Neural progenitor cell (in vitro differentiated cells): ENCODE measurements at regions not wholly inside any gene's neighbourhood (a gene's known extent, or its start where the extent isn't known, plus 50 kb on each side); places are given as distances from the start of the nearest gene placed in this dataset.

Experiments
- DNase-seq: peaks from one replicate; pipeline ENCODE4 v3.0.0-alpha.2; 2016; ENCODE audit warnings: low spot score
- H2AFZ ChIP-seq: fragments of 200-600 bp; sonication (generic); replicated peaks from 2 replicates; pipeline ENCODE4 v1.6.1; 2016; ENCODE audit warnings: antibody characterized with exemption
- H3F3A ChIP-seq: fragments of 200-600 bp; sonication (generic); 2 replicates; pipeline ENCODE4 v1.6.1; 2016; ENCODE audit warnings: antibody characterized with exemption, low read depth
- H3K27ac ChIP-seq: fragments of 200-600 bp; sonication (generic); 2 replicates; pipeline ENCODE4 v1.5.1; 2016; ENCODE audit warnings: mild to moderate bottlenecking
- H3K27me3 ChIP-seq: fragments of 200-600 bp; sonication (generic); 2 replicates; pipeline ENCODE4 v1.6.1; 2016; ENCODE audit warnings: mild to moderate bottlenecking, moderate library complexity
- H3K36me3 ChIP-seq: fragments of 200-600 bp; sonication (generic); 2 replicates; pipeline ENCODE4 v1.5.1; 2016
- H3K4me1 ChIP-seq: fragments of 200-600 bp; sonication (generic); 2 replicates; pipeline ENCODE4 v1.6.1; 2016; ENCODE audit warnings: mixed run types
- H3K4me2 ChIP-seq: fragments of 200-600 bp; sonication (generic); 2 replicates; pipeline ENCODE4 v1.6.1; 2016
- H3K4me3 ChIP-seq: fragments of 200-600 bp; sonication (generic); 2 replicates; pipeline ENCODE4 v1.5.1; 2016
- H3K79me2 ChIP-seq: fragments of 200-600 bp; sonication (generic); 2 replicates; pipeline ENCODE4 v1.6.1; 2016; ENCODE audit warnings: low read depth
- H3K9ac ChIP-seq: fragments of 200-600 bp; sonication (generic); 2 replicates; pipeline ENCODE4 v1.6.1; 2016
- H3K9me3 ChIP-seq: fragments of 200-600 bp; sonication (generic); 2 replicates; pipeline ENCODE4 v1.5.1; 2016; ENCODE audit warnings: low read depth
- H4K20me1 ChIP-seq: fragments of 200-600 bp; sonication (generic); 2 replicates; pipeline ENCODE4 v1.6.1; 2016; ENCODE audit warnings: low read depth
- H3K27ac Mint-ChIP-seq: 3 replicates; pipeline ENCODE4 v1.8.0; 2021; ENCODE audit warnings: mixed read lengths
- H3K27me3 Mint-ChIP-seq: 2 replicates; pipeline ENCODE4 v1.8.0; 2022; ENCODE audit warnings: low read depth, mild to moderate bottlenecking, inconsistent platforms, moderate library complexity, mixed read lengths; ENCODE audit not compliant: insufficient read depth
- H3K36me3 Mint-ChIP-seq: 3 replicates; pipeline ENCODE4 v1.8.0; 2021; ENCODE audit warnings: mixed read lengths
- H3K4me1 Mint-ChIP-seq: 3 replicates; pipeline ENCODE4 v1.8.0; 2021; ENCODE audit warnings: mixed read lengths
- H3K4me3 Mint-ChIP-seq: 3 replicates; pipeline ENCODE4 v1.8.0; 2021; ENCODE audit warnings: mild to moderate bottlenecking, moderate library complexity, mixed read lengths
- H3K9me3 Mint-ChIP-seq: 3 replicates; pipeline ENCODE4 v1.8.0; 2020; ENCODE audit warnings: mixed read lengths
- CTCF ChIP-seq: fragments of 200-600 bp; sonication (generic); IDR thresholded peaks from 2 replicates; pipeline ENCODE4 v1.5.1; 2017; ENCODE audit warnings: antibody characterized with exemption, mild to moderate bottlenecking
- EZH2 ChIP-seq: fragments of 200-600 bp; sonication (generic); IDR thresholded peaks from 2 replicates; pipeline ENCODE4 v1.6.1; 2017; ENCODE audit warnings: antibody characterized with exemption, mild to moderate bottlenecking, moderate library complexity
- EZH2phosphoT487 ChIP-seq: fragments of 200-600 bp; sonication (generic); IDR thresholded peaks from 2 replicates; pipeline ENCODE4 v1.6.1; 2017; ENCODE audit warnings: antibody characterized with exemption

- Mint-ChIP-seq H3K9me3 (peaks cover 15% of the 10 kb centered on the region), H3K4me3 (no peak overlapping the region), H3K4me1 (no peaks in the 10 kb centered on the region), H3K27me3 (peaks cover 6% of the 10 kb centered on the region), H3K27ac (no peak overlapping the region), H3K36me3 (peaks cover 5% of the 10 kb centered on the region)
- Histone ChIP-seq H3K36me3 (no peaks in the 10 kb centered on the region), H3K79me2 (no peaks in the 10 kb centered on the region), H3K9me3 (no peaks in the 10 kb centered on the region), H3K4me1 (no peaks in the 10 kb centered on the region), H4K20me1 (no peaks in the 10 kb centered on the region), H3K27me3 (no peaks in the 10 kb centered on the region), H3K27ac (no peak overlapping the region), H2AFZ (no peak overlapping the region), H3K4me2 (no peak overlapping the region), H3K4me3 (no peak overlapping the region), H3F3A (no peaks in the 10 kb centered on the region), H3K9ac (no peak overlapping the region)
- TF ChIP-seq CTCF (no peak), EZH2 (no peak)
- no peak for DNase-seq
Measured at GRCh38 chr12:3974883-3975282, 101.7 kb upstream of the PARP11 start.

GRCh38 chr12:3973973-3974644 lies 100.9 kb upstream of the PARP11 start:
- no peaks in the 10 kb centered on the region for H3K79me2 ChIP-seq
- peaks cover 4% of the 10 kb centered on the region for H3K36me3 Mint-ChIP-seq
- no peak overlapping the region for H3K27ac ChIP-seq
- no peak overlapping the region for H2AFZ ChIP-seq
- H3K4me1 ChIP-seq: no peaks in the 10 kb centered on the region
- no peak overlapping the region for H3K27ac Mint-ChIP-seq
- TF ChIP-seq EZH2: no peak
- TF ChIP-seq CTCF: no peak
- TF ChIP-seq EZH2phosphoT487: no peak
- DNase-seq: no peak
- H3K4me1 Mint-ChIP-seq: no peaks in the 10 kb centered on the region
- no peaks in the 10 kb centered on the region for H3K27me3 ChIP-seq
- H3K4me2 ChIP-seq: no peak overlapping the region
- H3K27me3 Mint-ChIP-seq: peaks cover 4% of the 10 kb centered on the region
- no peaks in the 10 kb centered on the region for H3K9me3 ChIP-seq
- H3K9ac ChIP-seq: no peak overlapping the region
- no peaks in the 10 kb centered on the region for H4K20me1 ChIP-seq
- H3F3A ChIP-seq: no peaks in the 10 kb centered on the region
- H3K9me3 Mint-ChIP-seq: peaks cover 13% of the 10 kb centered on the region
- H3K4me3 ChIP-seq: no peak overlapping the region
- H3K4me3 Mint-ChIP-seq: no peak overlapping the region
- H3K36me3 ChIP-seq: no peaks in the 10 kb centered on the region

GRCh38 chr12:3973269-3973884 lies 100.2 kb upstream of the PARP11 start:
- Histone ChIP-seq H3K4me3 (no peak overlapping the region), H3K79me2 (no peaks in the 10 kb centered on the region), H3K9me3 (no peaks in the 10 kb centered on the region), H4K20me1 (no peaks in the 10 kb centered on the region), H3F3A (no peaks in the 10 kb centered on the region), H3K27me3 (no peaks in the 10 kb centered on the region), H2AFZ (no peak overlapping the region), H3K27ac (no peak overlapping the region), H3K36me3 (no peaks in the 10 kb centered on the region), H3K9ac (no peak overlapping the region), H3K4me1 (peaks cover under 1% of the 10 kb centered on the region), H3K4me2 (no peak overlapping the region)
- H3K4me1 Mint-ChIP-seq: no peaks in the 10 kb centered on the region
- no peak for TF ChIP-seq EZH2
- no peak for TF ChIP-seq CTCF
- peaks cover 4% of the 10 kb centered on the region for H3K27me3 Mint-ChIP-seq
- no peaks in the 10 kb centered on the region for H3K36me3 Mint-ChIP-seq
- H3K4me3 Mint-ChIP-seq: no peak overlapping the region
- no peak overlapping the region for H3K27ac Mint-ChIP-seq
- peaks cover 10% of the 10 kb centered on the region for H3K9me3 Mint-ChIP-seq
- no peak for DNase-seq
